GM10266 (cell line): ENCODE measurements at regions not wholly inside any gene's neighbourhood (a gene's known extent, or its start where the extent isn't known, plus 50 kb on each side); places are given as distances from the start of the nearest gene placed in this dataset.

ENCODE experiments used
- DNase-seq: peaks from one replicate; pipeline ENCODE4 v3.0.0; 2012; ENCODE audit errors: extremely low spot score
- TF ChIP-seq, protein P1 (sequence below): IDR thresholded peaks from 2 replicates; pipeline ENCODE4 v1.5.1; 2012; ENCODE audit warnings: mild to moderate bottlenecking, low read depth; ENCODE audit not compliant: control insufficient read depth, insufficient read depth; ENCODE audit errors: missing control alignments

DNA sequence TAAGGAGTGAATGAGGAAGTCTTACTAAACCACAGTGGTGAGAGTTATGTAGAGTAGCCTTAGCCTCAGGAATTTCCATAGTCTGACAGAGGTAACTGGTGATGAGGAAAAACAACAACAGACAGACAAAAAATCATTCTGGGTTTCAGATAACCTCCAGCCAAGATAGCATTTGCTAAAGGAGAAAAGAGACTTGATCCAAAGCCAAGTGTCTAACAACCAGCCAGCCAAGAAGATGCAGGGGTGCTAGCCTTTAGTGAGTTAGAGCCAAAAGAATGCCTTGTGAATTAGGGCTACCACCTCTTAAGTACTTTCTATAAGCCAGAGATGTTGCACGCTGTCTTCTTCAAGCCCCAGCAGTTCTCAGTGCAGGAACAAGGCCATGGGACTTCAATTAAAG is 478.0 kb upstream of the CPEB2 start:
- TF ChIP-seq, protein P1, sequence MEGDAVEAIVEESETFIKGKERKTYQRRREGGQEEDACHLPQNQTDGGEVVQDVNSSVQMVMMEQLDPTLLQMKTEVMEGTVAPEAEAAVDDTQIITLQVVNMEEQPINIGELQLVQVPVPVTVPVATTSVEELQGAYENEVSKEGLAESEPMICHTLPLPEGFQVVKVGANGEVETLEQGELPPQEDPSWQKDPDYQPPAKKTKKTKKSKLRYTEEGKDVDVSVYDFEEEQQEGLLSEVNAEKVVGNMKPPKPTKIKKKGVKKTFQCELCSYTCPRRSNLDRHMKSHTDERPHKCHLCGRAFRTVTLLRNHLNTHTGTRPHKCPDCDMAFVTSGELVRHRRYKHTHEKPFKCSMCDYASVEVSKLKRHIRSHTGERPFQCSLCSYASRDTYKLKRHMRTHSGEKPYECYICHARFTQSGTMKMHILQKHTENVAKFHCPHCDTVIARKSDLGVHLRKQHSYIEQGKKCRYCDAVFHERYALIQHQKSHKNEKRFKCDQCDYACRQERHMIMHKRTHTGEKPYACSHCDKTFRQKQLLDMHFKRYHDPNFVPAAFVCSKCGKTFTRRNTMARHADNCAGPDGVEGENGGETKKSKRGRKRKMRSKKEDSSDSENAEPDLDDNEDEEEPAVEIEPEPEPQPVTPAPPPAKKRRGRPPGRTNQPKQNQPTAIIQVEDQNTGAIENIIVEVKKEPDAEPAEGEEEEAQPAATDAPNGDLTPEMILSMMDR: no peak
- no peak for DNase-seq

- DNase-seq: no peak
- TF ChIP-seq, protein P1: no peak
These were observed 473.4 kb upstream of the CPEB2 start for GRCh38 chr4:14528918-14529317.

- TF ChIP-seq, protein P1: no peak
- DNase-seq: no peak
These were observed 472.6 kb upstream of the CPEB2 start for GRCh38 chr4:14529653-14530052.

DNA sequence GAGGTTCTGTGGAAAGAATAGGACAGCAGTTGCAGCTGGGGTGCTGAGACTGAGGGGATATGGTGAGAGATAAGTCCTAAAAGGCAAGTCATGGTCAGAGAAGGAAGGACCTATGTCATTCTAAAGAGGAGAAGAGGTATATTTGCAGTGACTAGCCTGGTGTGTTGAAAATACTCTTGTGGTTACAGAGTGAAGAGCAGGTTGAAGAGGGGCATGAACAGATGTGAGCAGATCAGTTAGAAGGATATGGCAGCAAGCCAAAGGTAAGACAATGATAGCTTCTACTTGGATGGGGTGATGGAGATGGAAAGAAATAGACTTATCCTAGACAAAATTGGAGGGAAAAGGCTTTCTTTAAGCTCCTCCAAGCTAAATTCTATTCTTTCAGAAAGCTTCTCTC is 469.8 kb upstream of the CPEB2 start:
- no peak for DNase-seq
- TF ChIP-seq, protein P1: no peak

GRCh38 chr4:14539246-14539645 is 463.0 kb upstream of the CPEB2 start:
- no peak for DNase-seq
- TF ChIP-seq, protein P1: no peak

DNA sequence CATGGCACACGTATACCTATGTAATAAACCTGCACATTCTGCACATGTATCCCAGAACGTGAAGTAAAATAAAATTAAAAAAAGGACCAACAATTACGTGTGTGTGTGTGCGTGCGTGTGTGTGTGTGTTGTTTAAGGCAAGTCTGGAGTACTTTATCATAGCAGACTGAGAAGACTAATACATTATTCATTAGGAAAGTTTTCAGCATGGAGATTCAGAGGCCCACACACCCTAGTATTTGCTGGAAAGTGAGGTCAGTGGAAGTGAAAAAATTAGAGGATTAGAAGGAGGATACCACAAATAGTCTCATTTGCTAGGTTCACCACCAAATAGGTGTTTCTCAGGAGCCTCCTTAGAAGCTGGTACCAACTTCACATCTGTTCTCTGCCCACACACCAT is 457.1 kb upstream of the CPEB2 start:
- DNase-seq: no peak
- TF ChIP-seq, protein P1: no peak

DNA sequence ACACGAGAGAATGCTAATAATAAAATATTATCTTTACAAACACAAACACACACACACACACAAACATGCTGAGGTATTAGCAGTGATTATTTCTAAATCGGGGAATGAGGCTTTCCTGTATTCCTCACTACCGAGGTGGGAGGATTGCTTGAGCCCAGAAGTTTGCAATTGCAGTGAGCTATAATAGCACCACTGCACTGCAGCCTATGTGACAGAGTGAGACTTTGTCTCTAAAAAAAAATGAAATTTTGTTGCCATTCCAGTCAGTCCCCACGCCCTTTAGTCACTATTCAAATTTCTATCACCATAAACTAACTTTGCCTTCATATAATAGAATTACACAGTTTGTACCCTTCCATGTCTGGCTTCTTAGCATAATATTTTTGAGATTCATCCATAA is 456.5 kb upstream of the CPEB2 start:
- TF ChIP-seq, protein P1: no peak
- DNase-seq: no peak

- TF ChIP-seq, protein P1: no peak
- no peak for DNase-seq
These were observed 450.2 kb upstream of the CPEB2 start for GRCh38 chr4:14552119-14552518.
